Mucosa of descending colon (tissue), 3 donors: ENCODE measurements at regions not wholly inside any gene's neighbourhood (a gene's known extent, or its start where the extent isn't known, plus 50 kb on each side); places are given as distances from the start of the nearest gene placed in this dataset.

ENCODE experiments used
- ATAC-seq: fragments of 200-7000 bp; cut with Tn5 transposase; one replicate; pipeline ENCODE4 v1.9.1; 2020; ENCODE audit warnings: mild to moderate bottlenecking, moderate library complexity
- DNase-seq, 3 donors: peaks; one replicate each; pipeline ENCODE4 v3.0.0-alpha.2; 2020
- H3K36me3 ChIP-seq: fragments of 200-600 bp; one replicate; pipeline ENCODE4 v1.8.0; 2021; ENCODE audit warnings: low read depth, mild to moderate bottlenecking
- H3K4me1 ChIP-seq: fragments of 200-600 bp; one replicate; pipeline ENCODE4 v1.8.0; 2021; ENCODE audit warnings: low read depth, mild to moderate bottlenecking
- H3K4me3 ChIP-seq: fragments of 200-600 bp; one replicate; pipeline ENCODE4 v1.8.0; 2021; ENCODE audit warnings: mild to moderate bottlenecking
- H3K9me3 ChIP-seq: fragments of 200-600 bp; one replicate; pipeline ENCODE4 v1.8.0; 2021; ENCODE audit warnings: mild to moderate bottlenecking
- intact Hi-C, 2 donors: fragments of 100-400 bp; cut with DNase I in 1 of 2; cut with micrococcal nuclease in 1 of 2; formaldehyde crosslinking; loops; one replicate each; pipeline versions ENCODE4 v1.11.0 to v1.11.1; 2022; cut with DNase I, micrococcal nuclease
- TF ChIP-seq, protein P1 (sequence below): fragments of 200-600 bp; IDR thresholded peaks from one replicate; pipeline ENCODE4 v1.8.0; 2022; ENCODE audit warnings: antibody characterized with exemption, mild to moderate bottlenecking
- donor health status: DM: no; HTN: no; CAD: no; lungs with moderate emphysema.
- donor health status: DM: no; HTN: no; CAD: no.
- donor health status: DM: no; HTN: yes; CAD: no.

DNA sequence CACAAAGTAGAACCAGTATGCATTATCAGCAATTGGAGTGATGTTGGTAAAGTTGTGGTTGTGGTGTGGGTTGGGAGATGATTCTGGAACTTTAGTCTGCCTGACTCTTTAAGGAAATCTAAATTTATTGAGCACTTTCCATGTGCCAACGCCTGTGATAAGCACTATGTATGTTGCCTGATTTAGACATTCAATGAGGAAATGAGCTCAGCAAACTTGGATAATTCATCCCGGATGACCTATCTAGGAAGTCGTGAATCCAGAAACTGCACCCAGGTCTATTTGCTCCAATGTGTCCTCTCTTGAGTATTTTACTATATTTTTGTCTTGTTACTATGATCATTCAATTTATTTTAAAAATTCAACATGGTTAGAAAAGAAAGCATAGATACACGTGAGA is 400.8 kb upstream of the MMADHC start:
- H3K4me1 ChIP-seq: no peaks in the 10 kb centered on the region
- TF ChIP-seq, protein P1, sequence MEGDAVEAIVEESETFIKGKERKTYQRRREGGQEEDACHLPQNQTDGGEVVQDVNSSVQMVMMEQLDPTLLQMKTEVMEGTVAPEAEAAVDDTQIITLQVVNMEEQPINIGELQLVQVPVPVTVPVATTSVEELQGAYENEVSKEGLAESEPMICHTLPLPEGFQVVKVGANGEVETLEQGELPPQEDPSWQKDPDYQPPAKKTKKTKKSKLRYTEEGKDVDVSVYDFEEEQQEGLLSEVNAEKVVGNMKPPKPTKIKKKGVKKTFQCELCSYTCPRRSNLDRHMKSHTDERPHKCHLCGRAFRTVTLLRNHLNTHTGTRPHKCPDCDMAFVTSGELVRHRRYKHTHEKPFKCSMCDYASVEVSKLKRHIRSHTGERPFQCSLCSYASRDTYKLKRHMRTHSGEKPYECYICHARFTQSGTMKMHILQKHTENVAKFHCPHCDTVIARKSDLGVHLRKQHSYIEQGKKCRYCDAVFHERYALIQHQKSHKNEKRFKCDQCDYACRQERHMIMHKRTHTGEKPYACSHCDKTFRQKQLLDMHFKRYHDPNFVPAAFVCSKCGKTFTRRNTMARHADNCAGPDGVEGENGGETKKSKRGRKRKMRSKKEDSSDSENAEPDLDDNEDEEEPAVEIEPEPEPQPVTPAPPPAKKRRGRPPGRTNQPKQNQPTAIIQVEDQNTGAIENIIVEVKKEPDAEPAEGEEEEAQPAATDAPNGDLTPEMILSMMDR: no peak
- intact Hi-C loops: no loop called here
- no peak overlapping the region for H3K4me3 ChIP-seq
- no peaks in the 10 kb centered on the region for H3K36me3 ChIP-seq
- H3K9me3 ChIP-seq: no peaks in the 10 kb centered on the region
- ATAC-seq (peak; percentile 67), DNase-seq (peak in 1 of 3 donors; percentile 11)

DNA sequence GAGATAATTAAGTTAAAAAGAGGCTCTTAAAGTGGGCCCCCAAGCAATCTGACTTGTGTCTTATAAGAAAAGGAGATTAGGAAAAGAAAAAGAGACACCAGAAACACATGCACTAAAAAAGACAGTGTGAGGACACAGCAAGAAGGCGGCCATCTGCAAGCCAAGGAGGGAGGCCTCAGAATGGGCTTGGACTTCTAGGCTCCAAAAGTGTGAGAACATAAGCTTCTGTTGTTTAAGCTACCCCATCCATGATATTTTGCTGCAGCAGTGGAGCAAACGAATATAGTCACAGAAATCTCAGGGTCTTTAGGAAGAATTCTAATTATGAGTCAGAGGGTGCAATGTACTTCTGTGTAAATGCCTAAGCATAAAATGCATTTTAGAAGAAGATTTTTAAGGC is 399.3 kb upstream of the MMADHC start:
- TF ChIP-seq, protein P1: no peak
- intact Hi-C loops: no loop called here

GRCh38 chr2:149984311-149984710 is 396.7 kb upstream of the MMADHC start:
- no peak overlapping the region for H3K4me3 ChIP-seq
- TF ChIP-seq, protein P1: no peak
- no peaks in the 10 kb centered on the region for H3K9me3 ChIP-seq
- H3K4me1 ChIP-seq: no peaks in the 10 kb centered on the region
- no peaks in the 10 kb centered on the region for H3K36me3 ChIP-seq
- intact Hi-C loops: no loop called here
- no peak for ATAC-seq
- no peak for DNase-seq

More for the DNA sequence above, 399.3 kb upstream of the MMADHC start:
- DNase-seq (no peak), ATAC-seq (no peak)
- Histone ChIP-seq H3K36me3 (no peaks in the 10 kb centered on the region), H3K4me1 (no peaks in the 10 kb centered on the region), H3K4me3 (no peak overlapping the region), H3K9me3 (no peaks in the 10 kb centered on the region)

- intact Hi-C loops: no loop called here
- TF ChIP-seq, protein P1: no peak
- DNase-seq (peak in 1 of 3 donors; percentile 9), ATAC-seq (no peak)
- H3K36me3 ChIP-seq: no peaks in the 10 kb centered on the region
- no peak overlapping the region for H3K4me3 ChIP-seq
- no peaks in the 10 kb centered on the region for H3K4me1 ChIP-seq
- H3K9me3 ChIP-seq: no peaks in the 10 kb centered on the region
These were observed 384.5 kb upstream of the MMADHC start for GRCh38 chr2:149972066-149972465.

GRCh38 chr2:149954981-149955600 is 367.5 kb upstream of the MMADHC start:
- Histone ChIP-seq H3K4me1 (no peaks in the 10 kb centered on the region), H3K4me3 (no peak overlapping the region), H3K9me3 (no peaks in the 10 kb centered on the region), H3K36me3 (no peaks in the 10 kb centered on the region)
- TF ChIP-seq, protein P1: no peak
- intact Hi-C loops: no loop called here
- no peak for ATAC-seq
- DNase-seq: no peak

- Histone ChIP-seq H3K4me3 (no peak overlapping the region), H3K9me3 (no peaks in the 10 kb centered on the region), H3K4me1 (no peaks in the 10 kb centered on the region), H3K36me3 (no peaks in the 10 kb centered on the region)
- no peak for ATAC-seq
- TF ChIP-seq, protein P1: no peak
- no peak for DNase-seq
- intact Hi-C loops: no loop called here
These were observed 366.1 kb upstream of the MMADHC start for GRCh38 chr2:149953627-149954026.
